Stimulated activated CD4-positive, alpha-beta T cell treated with anti-CD3 and anti-CD28 coated beads, Interleukin-1b, Interleukin-23, amount 100 ng/mL, for 1 hour (primary cell): ENCODE measurements at regions not wholly inside any gene's neighbourhood (a gene's known extent, or its start where the extent isn't known, plus 50 kb on each side); places are given as distances from the start of the nearest gene placed in this dataset.
"Not testable (repeated sequence)": the region's sequence is repeated elsewhere in the genome, so short reads cannot be mapped to it uniquely, and the experiment has no call there.

Experiments
- DNase-seq, 2 donors: peaks; one replicate each; pipeline ENCODE4 v3.0.0-alpha.2; 2020; ENCODE audit warnings: low read depth in 2 of 2

GRCh38 chr3:20836801-20837200 lies 650.8 kb upstream of the SGO1 start:
- no peak for DNase-seq

- DNase-seq = no peak
Observed at GRCh38 chr3:20832963-20833362, 647.0 kb upstream of the SGO1 start.

DNA sequence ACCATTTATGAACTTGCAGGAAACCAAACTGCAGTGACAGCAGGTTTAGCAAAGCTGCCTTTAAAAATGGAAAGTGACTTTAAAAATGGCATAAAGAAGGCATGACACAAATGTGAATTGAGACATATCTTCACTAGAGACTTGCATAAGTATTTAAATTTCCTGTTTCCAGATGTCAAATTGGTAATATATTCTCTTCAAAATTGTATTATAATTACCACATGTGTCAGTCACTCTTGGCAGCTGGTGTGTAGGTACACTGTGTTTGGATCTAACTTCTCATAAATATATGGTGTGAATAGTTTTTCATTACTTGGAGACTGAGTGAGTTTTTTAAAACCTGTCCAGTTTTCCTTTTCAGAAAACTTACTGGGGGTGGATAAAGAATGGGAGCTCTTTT lies 636.2 kb upstream of the SGO1 start:
- no peak for DNase-seq

- not testable (repeated sequence) for DNase-seq
Observed at GRCh38 chr3:20820872-20821271, 634.9 kb upstream of the SGO1 start.

DNA sequence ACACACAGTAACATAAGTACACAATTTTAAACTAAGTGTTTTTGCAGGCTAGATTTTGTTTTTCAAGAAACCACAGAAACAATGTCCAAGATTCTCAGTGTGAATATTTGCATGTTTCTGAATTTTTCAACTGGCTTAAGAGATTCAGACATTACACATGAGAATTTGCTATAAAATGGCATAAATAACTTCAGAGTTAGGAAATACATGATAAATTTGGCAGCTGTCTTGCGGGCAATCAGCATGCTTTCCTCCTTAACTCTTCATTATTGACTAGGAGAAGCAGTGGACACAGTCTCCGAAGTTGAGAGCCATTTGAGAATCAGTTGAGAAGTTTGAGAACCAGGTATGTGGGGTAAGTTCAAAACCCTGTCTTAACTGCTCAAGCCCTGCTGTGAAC lies 625.6 kb upstream of the SGO1 start:
- DNase-seq = no peak

GRCh38 chr3:20811006-20811405 lies 625.0 kb upstream of the SGO1 start:
- DNase-seq = no peak

- no peak for DNase-seq
Observed at GRCh38 chr3:20810555-20810954, 624.5 kb upstream of the SGO1 start.

GRCh38 chr3:20809356-20809755 lies 623.4 kb upstream of the SGO1 start:
- no peak for DNase-seq

DNA sequence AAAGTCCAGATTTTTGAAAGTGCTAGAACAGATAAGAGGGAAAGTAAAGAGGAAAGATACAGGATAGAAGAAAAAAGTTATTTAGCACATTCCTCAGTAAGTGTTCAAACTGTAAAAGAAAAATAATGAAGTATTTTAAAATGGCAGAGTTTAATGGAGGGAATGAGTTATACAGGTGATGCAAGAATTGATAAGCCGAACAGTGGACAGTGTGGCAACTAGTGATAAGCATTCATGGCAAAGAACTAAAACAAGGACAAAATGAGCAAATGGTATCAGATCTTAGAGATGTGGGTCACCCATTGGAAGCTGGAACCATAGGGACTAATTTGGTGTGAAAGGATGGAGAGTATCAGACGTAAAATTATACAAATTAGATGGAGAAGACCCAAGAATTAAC lies 622.9 kb upstream of the SGO1 start:
- no peak for DNase-seq

GRCh38 chr3:20798666-20799065 lies 612.7 kb upstream of the SGO1 start:
- no peak for DNase-seq

GRCh38 chr3:20787005-20787404 lies 601.0 kb upstream of the SGO1 start:
- no peak for DNase-seq

DNA sequence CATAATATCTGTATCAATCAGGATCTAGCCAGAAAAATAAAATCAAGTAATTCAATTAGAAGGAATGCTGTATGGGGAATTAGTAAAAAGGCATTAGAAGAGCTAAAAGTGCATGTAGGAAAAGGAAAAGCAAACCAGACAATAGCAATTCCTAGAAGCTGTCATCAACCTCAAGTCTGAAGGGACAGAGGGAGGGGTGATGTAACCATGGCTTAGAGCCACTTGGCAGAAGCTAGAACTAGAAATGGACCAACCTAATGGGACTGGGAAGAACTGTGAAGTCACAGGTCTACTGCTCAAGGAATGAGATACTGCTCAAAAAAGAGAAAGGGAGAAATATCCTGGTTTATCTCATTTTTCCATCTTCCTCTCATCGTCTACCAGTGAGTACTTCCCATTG lies 590.7 kb upstream of the SGO1 start:
- DNase-seq = no peak

DNA sequence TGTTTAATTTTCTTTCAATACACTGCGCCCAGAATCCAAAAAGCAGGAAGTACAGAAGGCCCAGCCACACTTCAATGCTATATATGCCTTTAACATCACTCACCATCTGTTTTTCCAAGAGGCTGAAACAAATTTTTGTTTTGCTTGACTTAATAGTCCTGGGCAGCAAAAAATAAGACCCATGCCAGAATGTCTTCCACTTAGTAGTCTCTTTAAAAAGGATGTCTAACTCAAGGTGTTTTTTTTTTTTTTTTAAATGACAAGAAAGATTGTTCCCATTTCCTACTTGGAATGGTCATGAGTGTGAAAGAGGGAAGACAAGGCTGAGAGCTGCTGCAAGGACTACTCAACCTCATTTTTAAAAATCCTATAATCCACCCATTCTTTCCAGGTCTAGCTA lies 590.3 kb upstream of the SGO1 start:
- no peak for DNase-seq

- DNase-seq = no peak
Observed at GRCh38 chr3:20773320-20773984, 587.4 kb upstream of the SGO1 start.

- DNase-seq = no peak
Observed at GRCh38 chr3:20772869-20773268, 586.9 kb upstream of the SGO1 start.

GRCh38 chr3:20769430-20769829 lies 583.4 kb upstream of the SGO1 start:
- no peak for DNase-seq

GRCh38 chr3:20760981-20761380 lies 575.0 kb upstream of the SGO1 start:
- no peak for DNase-seq

GRCh38 chr3:20752416-20752815 lies 566.4 kb upstream of the SGO1 start:
- DNase-seq = no peak

DNA sequence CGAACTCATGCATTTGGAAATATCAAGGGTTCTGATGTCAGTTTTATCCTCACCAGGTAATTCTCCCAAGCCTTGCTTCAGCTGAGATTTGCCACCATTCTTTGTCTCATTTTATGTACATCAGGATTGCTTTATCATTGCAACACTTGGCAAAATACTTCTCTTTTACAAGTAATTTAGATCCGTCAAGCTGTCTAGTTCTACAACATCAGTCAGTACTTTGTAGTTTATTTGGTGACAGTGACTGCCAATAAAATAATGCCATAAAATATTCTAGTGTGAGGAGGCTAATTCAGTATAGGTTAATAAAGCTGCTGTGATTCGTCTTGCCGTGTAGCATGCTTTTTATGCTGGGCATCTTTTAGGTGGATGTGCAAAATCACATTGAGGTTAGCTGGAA lies 565.3 kb upstream of the SGO1 start:
- no peak for DNase-seq

GRCh38 chr3:20747741-20748140 lies 561.7 kb upstream of the SGO1 start:
- DNase-seq = no peak

GRCh38 chr3:20743553-20744321 lies 557.7 kb upstream of the SGO1 start:
- no peak for DNase-seq

DNA sequence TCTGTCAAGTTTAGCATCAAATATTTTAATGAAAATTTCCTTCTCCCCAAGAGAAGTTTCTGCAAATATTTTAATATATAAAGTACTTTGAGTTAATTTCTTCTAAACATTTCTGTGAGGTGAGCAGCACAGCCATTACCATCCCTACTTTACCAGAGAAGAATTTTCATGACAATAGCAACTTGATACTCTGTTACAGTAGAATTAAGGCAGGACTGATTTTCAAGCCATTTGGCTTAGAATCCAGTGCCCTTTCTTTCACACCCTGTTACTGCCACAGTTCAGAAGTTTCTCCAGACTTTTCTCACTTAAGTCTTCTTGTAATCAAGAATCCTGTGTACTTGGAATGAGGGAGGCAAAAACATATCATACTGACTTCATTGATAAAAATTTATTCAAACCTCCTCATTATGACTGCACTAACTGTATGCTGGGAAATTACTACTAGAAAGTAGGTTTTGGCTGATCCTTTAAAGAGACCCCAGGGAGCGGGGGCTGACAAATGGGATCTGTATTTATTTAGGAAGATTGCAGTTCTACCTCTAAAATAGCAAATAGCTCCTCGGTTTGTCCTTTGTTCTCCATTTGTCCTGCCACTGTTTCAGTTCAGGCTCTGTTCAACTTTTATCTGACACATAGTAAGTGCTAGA lies 557.0 kb upstream of the SGO1 start:
- no peak for DNase-seq

DNA sequence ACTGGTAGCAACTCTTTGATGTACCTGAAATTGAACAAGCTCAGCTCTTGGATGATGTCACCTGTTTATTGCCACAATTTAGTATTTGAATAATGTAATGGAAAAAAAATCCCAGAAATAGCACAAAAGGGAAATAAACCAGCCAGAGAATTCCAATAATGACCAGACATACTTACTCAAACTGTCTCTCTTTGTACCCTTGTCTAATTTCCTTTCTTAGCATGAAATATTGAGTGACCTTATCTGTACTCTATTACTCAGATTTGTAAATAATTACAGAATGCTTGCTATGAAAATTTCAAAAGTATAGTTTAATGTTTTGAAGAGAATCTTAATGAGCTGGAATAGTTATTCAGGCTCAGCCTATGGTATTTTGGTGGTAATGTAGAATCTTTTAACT lies 555.4 kb upstream of the SGO1 start:
- no peak for DNase-seq
